Stomach (tissue), 4 donors: ENCODE measurements at regions not wholly inside any gene's neighbourhood (a gene's known extent, or its start where the extent isn't known, plus 50 kb on each side); places are given as distances from the start of the nearest gene placed in this dataset.

Source experiments
- POLR2AphosphoS5 ChIP-seq, 3 donors: sonication (generic); formaldehyde crosslinking; IDR thresholded peaks; one replicate each; pipeline ENCODE4 v1.6.1; 2016; ENCODE audit warnings: antibody characterized with exemption in 3 of 3
- TF ChIP-seq, protein P1 (sequence below), 7 experiments: fragments of 450-650 bp in 4 of 7; fragments of 200-600 bp in 3 of 7; sonication (generic) in 3 of 7; IDR thresholded peaks; one replicate each; pipeline ENCODE4 v1.5.1; 2016 to 2019; ENCODE audit warnings: antibody characterized with exemption in 7 of 7, control low read depth in 2 of 7, mild to moderate bottlenecking in 1 of 7

DNA sequence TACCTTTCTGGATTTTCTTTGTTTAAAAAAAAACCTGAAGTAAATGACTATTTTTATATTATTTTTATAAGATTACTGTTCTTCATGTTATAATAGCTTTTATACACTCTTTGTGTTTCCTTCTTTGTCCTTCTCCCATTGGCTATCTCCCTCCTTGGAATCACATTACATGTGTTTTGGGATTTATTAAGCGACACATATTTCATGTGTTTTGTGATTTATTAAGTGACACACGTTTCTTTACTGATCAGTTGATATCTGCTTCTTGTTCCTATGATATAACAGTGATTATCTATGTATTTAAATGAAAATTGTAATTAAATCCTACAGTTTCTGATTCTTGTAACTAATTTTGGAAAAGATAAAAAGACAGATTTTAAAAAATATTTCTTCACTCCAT, 817.3 kb upstream of the AGA start:
- no peak for TF ChIP-seq POLR2AphosphoS5 (IDR thresholded peaks at IDR 0.05)
- TF ChIP-seq, protein P1, sequence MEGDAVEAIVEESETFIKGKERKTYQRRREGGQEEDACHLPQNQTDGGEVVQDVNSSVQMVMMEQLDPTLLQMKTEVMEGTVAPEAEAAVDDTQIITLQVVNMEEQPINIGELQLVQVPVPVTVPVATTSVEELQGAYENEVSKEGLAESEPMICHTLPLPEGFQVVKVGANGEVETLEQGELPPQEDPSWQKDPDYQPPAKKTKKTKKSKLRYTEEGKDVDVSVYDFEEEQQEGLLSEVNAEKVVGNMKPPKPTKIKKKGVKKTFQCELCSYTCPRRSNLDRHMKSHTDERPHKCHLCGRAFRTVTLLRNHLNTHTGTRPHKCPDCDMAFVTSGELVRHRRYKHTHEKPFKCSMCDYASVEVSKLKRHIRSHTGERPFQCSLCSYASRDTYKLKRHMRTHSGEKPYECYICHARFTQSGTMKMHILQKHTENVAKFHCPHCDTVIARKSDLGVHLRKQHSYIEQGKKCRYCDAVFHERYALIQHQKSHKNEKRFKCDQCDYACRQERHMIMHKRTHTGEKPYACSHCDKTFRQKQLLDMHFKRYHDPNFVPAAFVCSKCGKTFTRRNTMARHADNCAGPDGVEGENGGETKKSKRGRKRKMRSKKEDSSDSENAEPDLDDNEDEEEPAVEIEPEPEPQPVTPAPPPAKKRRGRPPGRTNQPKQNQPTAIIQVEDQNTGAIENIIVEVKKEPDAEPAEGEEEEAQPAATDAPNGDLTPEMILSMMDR (IDR thresholded peaks at IDR 0.05), result no peak
